Fibroblast of upper back skin (primary cell): ENCODE measurements at regions not wholly inside any gene's neighbourhood (a gene's known extent, or its start where the extent isn't known, plus 50 kb on each side); places are given as distances from the start of the nearest gene placed in this dataset.

Experiments used
- DNase-seq: peaks from one replicate; pipeline ENCODE4 v3.0.0-alpha.2; 2013

DNA sequence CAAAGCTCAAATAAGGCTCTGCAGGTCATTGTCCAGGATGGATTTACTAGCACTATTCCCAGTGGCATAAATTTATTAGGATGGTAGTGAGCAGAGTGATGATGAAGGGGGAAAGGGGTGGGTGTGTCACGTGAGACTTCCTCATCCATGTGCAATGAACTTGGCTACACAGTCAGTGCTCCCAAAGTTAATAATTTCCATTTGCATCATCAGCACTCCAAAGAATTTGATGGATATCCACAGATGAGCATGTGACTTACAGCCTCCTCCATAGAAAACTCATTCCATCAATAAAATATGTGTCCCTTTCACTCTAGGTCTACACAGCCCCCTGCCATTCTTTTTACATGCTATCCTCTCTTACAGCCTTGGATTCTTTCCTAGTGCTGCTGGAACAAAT lies 142.6 kb upstream of the PLPP4 start:
- no peak for DNase-seq

- no peak for DNase-seq
Observed at GRCh38 chr10:120318862-120319261, 138.2 kb upstream of the PLPP4 start.

- DNase-seq, result no peak
Observed at GRCh38 chr10:120327675-120328074, 129.4 kb upstream of the PLPP4 start.

DNA sequence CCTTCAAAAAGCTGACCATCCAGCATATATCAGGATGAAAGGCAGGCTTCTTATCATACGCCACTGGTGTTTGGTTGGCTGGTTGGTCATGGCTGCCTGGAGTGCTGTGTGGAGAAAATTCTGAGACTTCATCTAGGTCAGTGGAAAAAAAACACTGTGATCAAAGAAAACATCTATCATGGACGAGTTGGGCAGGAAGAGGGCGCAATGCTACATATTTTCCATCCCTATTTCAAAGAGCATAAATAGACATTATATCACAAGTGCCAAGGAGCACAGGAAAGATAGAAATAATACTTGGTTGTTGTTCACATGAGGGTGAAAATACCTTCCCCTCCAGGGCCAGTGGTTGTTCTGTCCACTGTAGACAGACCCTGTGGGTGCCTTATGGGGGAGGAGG lies 128.4 kb upstream of the PLPP4 start:
- peak; percentile 33 for DNase-seq

DNA sequence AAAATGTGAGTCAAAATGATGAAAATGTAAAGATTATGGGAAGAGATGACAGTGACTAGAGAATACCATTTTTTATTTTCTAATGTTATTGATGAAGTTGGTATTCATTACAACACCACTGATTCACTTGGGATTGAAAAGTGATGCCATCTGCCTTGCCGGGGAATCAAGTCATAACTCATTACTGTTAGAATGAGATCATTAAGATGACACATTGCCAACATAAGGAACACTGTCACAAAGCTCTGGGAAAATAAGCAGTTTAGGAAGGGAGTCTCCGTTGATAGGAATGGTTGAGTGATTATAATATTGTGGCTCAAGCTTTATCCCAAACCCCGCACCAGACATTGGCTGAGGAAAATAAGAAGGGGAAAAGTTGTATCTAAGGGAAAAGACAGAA lies 121.5 kb upstream of the PLPP4 start:
- no peak for DNase-seq

DNA sequence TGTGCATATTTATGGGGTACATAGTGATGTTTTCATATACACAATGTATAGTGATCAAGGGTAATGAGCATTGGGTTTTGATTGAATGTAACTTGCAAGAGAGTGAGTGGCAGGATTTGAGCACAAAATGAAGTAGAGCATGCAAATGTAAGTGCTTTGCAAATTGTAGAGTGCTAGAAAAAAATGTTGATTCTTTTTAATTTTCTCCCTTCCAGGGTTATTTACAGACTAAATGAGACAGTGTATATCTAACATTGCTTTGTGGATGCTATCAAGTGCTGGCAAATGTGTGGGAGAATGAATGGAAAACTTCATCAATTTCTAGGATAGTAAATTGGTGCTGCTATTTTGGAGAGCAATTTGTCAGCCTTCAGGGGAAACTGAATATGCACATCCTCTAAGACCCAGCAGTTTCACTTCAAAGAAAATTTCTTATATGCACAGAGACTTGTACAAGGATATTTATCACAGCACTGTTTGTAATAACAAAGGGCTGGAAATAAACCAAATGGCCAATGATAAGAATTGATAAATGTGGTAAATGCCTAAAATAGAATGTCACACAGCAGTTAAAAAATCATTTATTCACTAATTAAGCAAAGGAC lies 120.6 kb upstream of the PLPP4 start:
- no peak for DNase-seq

GRCh38 chr10:120336911-120337540 lies 120.0 kb upstream of the PLPP4 start:
- DNase-seq, result peak; percentile 14

DNA sequence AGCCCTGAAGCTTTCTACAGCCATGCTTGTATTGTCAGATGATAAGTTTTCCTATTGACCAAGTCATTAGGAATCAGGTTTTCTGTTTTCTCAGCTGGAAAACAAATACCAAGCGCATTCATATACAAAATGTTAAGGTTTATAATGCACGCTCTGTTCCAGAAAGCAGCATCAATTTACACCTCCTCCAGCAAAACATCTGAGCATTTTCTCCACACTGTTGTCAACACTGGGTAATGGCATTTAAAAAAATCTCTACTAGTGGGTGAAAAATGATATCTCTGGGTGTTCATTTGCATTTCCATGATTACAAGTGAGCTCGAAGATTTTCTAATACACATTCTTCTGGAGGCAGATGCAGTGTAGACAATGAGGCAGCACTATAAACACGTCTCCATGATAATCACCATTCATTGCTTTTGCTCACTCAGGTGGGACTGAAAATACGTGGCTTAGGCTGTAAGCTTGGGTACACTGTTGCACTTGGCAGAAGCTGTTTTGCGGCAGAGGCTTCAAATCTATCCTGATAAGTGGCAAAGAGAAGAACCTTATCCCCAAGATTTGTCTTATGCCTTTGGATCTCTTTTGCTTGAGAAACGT lies 114.8 kb upstream of the PLPP4 start:
- DNase-seq, result no peak

DNA sequence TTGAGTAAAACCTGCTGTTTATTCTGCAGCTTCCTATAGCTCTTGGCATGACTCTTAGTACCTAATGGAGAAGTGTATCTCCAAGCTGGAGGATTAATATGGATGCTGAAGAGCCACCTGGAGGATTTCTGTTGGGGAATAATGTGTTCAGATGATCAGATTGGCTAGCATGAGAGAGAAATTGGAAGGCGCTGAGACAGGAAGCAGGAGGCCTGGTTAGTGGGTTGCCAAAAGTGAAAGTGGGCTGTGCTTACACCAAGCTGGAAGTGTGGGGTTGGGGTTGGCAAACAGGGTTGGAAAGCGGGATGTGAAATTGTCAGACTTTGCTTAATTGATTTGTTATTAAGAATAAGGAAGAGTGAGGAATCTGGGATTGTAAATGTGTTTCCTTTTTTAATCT lies 111.8 kb upstream of the PLPP4 start:
- no peak for DNase-seq

DNA sequence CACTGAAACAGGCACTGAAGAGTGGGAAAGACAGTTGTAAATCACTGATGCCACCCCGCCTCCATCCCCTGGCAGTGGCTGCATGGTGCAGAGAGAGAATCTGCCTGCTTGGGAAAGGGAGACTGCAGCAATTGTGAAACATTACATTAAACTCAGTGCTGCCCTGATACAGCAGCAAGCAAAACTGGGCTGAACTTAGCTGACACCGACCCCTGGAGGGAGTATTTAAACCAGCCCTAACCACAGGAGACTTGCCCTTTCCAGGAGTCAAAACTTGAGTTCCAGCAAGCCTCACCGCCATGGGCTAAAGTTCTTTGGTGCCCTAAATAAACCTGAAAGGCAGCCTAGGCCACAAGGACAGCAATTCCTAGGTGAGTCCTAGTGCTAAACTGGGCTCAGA lies 109.4 kb upstream of the PLPP4 start:
- DNase-seq, result no peak

- DNase-seq, result no peak
Observed at GRCh38 chr10:120349069-120349468, 108.0 kb upstream of the PLPP4 start.

GRCh38 chr10:120355425-120355824 lies 101.6 kb upstream of the PLPP4 start:
- DNase-seq, result no peak

GRCh38 chr10:120360571-120360970 lies 96.5 kb upstream of the PLPP4 start:
- no peak for DNase-seq

DNA sequence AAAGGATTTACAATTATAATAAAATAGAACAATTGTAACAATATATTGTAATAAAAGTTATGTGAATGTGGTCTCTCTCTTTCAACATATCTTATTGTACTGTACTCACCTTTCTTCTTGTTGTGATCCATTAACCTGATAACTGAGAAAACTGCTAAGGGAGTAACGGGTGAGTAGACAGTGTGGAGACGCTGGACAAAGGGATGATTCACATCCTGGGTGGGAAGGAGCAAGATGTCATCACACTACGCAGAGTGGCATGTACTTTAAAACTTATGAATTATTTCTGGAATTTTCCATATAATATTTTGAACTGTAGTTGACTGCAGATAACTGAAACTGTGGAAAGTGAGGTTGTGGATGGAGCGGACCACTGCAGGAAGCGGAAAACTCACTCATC lies 91.2 kb upstream of the PLPP4 start:
- DNase-seq, result peak; percentile 56

DNA sequence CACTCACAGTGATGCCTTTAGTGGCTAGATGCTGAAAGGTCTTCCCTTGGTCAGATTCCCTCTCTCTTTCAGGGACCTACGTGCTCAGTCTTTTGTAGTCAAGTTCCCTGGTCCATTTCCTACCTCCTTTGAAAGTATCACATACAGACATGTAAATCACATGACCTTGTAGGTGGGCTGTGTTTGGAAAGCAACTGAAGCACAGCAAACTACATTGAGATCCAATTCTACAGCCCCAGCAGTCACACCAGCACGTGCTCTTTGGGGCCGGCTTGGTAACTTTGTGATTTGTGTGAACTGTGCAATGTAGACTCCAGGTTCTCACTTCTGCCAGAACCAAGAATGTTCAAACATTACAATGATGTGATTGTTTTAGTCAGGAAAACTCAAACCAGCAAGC lies 89.7 kb upstream of the PLPP4 start:
- DNase-seq, result no peak

DNA sequence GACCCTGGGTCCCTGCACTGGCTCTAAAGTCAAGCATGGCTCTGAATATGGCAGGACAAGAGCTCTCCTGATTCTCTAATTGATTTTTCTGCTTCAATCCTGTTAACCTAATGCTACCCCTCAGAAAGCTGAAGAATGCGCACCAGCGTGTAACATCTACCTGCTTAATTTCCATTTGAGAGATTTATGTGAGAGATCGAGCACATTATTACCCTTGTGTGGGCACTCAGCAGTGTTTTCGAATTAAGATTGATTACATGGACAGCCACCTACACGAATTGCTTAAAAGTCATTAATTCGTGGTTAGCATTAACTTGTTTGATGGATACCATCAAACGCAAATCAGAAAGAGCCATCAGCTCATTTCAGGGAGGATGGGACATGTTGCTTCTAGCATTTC lies 88.7 kb upstream of the PLPP4 start:
- DNase-seq, result no peak

GRCh38 chr10:120368927-120369326 lies 88.1 kb upstream of the PLPP4 start:
- DNase-seq, result no peak

DNA sequence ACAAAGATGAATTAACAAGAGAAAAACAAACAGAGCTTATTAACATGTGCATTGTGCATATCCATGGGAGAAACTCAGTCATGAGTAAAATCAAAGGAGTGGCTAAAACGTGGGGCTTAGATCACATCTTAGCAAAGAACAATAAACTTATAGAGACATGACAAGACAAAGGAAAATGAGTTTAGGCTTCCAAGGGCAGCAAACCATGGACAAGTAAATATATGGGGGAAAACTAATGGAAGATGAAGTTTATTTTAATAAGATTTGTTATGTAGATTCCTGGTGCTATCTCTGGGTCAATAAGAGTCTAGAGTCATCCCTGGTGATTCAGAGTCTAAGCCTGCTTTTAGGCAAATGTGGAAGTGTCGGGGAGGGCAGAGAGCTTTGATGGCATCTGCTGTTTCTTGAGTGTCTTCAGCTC lies 87.2 kb upstream of the PLPP4 start:
- no peak for DNase-seq

DNA sequence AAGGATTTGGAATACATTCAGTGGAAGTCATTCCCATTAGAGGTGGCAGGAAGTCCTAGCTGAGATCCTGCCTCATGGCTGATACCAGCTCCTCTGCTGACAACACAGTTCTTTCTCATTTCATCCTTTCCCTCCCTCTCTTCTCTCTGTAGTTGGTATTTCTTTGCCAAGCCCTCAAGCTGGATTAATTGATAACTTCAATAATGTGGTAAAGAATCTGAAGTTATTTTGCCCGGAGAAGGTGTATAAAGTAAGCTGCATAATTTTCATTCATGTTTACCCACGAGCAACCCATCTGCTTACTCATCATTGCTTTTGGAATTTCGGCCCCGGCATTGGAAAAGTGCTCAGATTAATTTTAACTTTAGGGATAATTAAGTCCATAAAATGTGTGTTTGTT lies 85.2 kb upstream of the PLPP4 start:
- no peak for DNase-seq

- DNase-seq, result no peak
Observed at GRCh38 chr10:120372917-120373316, 84.1 kb upstream of the PLPP4 start.

DNA sequence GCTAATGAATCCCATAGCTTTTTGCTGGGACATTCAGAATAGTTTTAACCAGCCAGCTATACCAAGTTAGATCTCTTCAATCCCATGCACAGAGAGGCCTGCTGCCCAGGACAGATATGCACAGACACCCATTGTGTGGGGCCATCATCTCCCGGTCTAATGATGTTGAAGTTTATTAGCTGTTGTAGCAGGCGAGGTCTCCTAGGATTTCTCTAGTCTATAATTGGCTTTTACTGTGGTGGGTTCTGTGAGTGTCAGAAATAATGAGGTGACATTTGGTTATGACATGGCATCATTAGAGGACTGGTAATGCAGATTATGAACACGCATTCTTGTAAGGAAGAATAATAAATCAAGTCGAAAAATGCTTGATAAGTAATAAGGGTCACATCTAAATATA lies 81.4 kb upstream of the PLPP4 start:
- no peak for DNase-seq

- peak; percentile 56 for DNase-seq
Observed at GRCh38 chr10:120381931-120382330, 75.1 kb upstream of the PLPP4 start.

DNA sequence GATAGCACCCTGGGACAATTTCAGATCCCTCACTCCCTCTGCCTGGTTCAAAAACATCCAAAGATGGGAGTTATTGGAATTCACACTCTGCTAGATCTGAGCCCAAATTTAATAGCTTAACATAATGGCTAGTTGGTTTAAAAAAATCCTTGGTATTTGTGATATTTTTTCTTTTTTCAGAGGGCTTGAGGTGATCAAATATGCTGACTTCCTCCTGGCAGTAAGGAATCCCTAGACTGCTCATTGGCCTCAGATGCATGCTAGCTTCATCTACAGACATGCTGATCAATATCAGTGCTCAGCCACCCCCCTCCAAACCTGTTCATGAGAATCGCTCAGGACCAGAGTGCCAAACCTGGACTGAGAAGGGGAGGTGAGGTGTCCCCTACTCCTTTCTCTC lies 74.7 kb upstream of the PLPP4 start:
- DNase-seq, result peak; percentile 49

DNA sequence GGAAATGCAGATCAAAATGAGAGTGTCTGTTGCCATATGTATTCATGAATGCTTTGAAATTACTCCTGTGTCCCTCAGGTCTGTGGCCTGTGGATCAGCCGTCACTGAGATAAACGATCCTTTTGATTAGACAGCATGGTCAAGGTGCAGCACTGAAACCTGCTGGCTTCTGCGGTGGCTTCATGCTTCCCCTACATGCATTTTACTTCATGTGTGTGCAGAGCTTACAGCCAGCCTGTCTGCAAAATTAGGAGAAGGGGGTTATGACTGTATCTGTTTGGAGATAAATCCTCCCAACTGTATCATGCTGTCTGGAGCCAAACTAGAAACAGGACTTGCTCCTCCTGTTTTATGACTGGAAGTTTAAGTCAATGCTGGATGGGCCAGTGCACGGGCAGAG lies 71.0 kb upstream of the PLPP4 start:
- peak; percentile 18 for DNase-seq

GRCh38 chr10:120386896-120387295 lies 70.1 kb upstream of the PLPP4 start:
- peak; percentile 65 for DNase-seq
